HG02943 (cell line): ENCODE measurements at regions not wholly inside any gene's neighbourhood (a gene's known extent, or its start where the extent isn't known, plus 50 kb on each side); places are given as distances from the start of the nearest gene placed in this dataset.

ENCODE experiments used
- ATAC-seq: cut with Tn5 transposase; IDR thresholded peaks from one replicate; pipeline ENCODE4 v1.9.1; 2021; ENCODE audit warnings: mild to moderate bottlenecking, low read depth, moderate library complexity; ENCODE audit not compliant: unreplicated experiment

- no peak for ATAC-seq
These were observed 238.1 kb upstream of the ARID1B start for GRCh38 chr6:156538875-156539660.

- ATAC-seq: no peak
These were observed 242.6 kb upstream of the ARID1B start for GRCh38 chr6:156534594-156534993.

- no peak for ATAC-seq
These were observed 243.2 kb upstream of the ARID1B start for GRCh38 chr6:156533872-156534524.

- ATAC-seq: no peak
These were observed 251.1 kb upstream of the ARID1B start for GRCh38 chr6:156526081-156526480.

GRCh38 chr6:156525541-156525940, 251.6 kb upstream of the ARID1B start:
- no peak for ATAC-seq

- ATAC-seq: no peak
These were observed 257.2 kb upstream of the ARID1B start for GRCh38 chr6:156519940-156520339.

- ATAC-seq: no peak
These were observed 260.1 kb upstream of the ARID1B start for GRCh38 chr6:156517088-156517487.

GRCh38 chr6:156515242-156515641, 261.9 kb upstream of the ARID1B start:
- ATAC-seq: no peak

- ATAC-seq: no peak
These were observed 263.7 kb upstream of the ARID1B start for GRCh38 chr6:156513504-156513903.

- no peak for ATAC-seq
These were observed 265.6 kb upstream of the ARID1B start for GRCh38 chr6:156511570-156511969.

GRCh38 chr6:156511051-156511450, 266.1 kb upstream of the ARID1B start:
- no peak for ATAC-seq

- ATAC-seq: no peak
These were observed 266.9 kb upstream of the ARID1B start for GRCh38 chr6:156510242-156510641.

- ATAC-seq: no peak
These were observed 267.7 kb upstream of the ARID1B start for GRCh38 chr6:156509496-156509895.

- ATAC-seq: no peak
These were observed 268.3 kb upstream of the ARID1B start for GRCh38 chr6:156508923-156509322.

- ATAC-seq: no peak
These were observed 269.1 kb upstream of the ARID1B start for GRCh38 chr6:156508126-156508525.

GRCh38 chr6:156507656-156508055, 269.5 kb upstream of the ARID1B start:
- ATAC-seq: no peak

GRCh38 chr6:156507106-156507505, 270.1 kb upstream of the ARID1B start:
- no peak for ATAC-seq

GRCh38 chr6:156502969-156503504, 274.1 kb upstream of the ARID1B start:
- ATAC-seq: no peak

GRCh38 chr6:156497618-156498017, 279.6 kb upstream of the ARID1B start:
- ATAC-seq: no peak

- no peak for ATAC-seq
These were observed 289.3 kb upstream of the ARID1B start for GRCh38 chr6:156487877-156488276.

GRCh38 chr6:156485150-156485549, 292.0 kb upstream of the ARID1B start:
- ATAC-seq: no peak
